ENCODE measurements at regions not wholly inside any gene's neighbourhood (a gene's known extent, or its start where the extent isn't known, plus 50 kb on each side); places are given as distances from the start of the nearest gene placed in this dataset.

DNA sequence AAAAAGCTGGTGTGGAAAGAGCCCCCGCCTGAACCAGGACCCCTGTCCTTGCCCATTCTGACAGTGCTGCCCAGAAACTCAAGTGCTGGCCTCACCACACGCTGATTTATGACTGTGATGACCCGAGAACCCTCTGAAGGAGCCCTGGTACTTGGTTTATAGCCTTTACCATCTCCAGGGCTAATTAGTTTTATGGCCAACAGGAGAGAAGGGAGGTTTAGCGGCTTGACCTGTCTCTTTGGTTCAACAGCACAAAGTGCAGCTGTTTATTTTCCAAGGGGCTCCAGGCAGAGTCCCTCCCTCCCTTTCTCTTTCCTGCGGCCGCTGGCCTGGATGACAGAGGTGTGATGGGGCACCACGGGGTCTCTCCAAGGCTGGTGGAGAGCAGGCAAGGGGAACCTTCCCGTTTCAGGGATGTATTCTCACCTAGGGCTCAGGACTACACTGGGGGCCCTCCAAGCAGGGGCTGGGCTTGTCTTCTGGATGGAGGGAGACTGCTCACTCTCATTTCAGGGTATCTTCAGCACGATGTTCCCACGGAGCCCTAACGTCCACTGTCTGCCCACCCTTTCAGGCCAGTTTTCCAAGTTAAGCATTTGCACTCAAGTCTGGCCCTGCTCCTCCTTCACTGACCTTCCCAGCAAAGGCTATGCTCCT lies 174.2 kb upstream of the GLI2 start:
- TF ChIP-seq, protein P1, sequence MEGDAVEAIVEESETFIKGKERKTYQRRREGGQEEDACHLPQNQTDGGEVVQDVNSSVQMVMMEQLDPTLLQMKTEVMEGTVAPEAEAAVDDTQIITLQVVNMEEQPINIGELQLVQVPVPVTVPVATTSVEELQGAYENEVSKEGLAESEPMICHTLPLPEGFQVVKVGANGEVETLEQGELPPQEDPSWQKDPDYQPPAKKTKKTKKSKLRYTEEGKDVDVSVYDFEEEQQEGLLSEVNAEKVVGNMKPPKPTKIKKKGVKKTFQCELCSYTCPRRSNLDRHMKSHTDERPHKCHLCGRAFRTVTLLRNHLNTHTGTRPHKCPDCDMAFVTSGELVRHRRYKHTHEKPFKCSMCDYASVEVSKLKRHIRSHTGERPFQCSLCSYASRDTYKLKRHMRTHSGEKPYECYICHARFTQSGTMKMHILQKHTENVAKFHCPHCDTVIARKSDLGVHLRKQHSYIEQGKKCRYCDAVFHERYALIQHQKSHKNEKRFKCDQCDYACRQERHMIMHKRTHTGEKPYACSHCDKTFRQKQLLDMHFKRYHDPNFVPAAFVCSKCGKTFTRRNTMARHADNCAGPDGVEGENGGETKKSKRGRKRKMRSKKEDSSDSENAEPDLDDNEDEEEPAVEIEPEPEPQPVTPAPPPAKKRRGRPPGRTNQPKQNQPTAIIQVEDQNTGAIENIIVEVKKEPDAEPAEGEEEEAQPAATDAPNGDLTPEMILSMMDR (conservative IDR thresholded peaks at IDR 0.05; ENCODE audit: low read depth, low read length) = no peak
- no peak for TF ChIP-seq EZH2 (IDR thresholded peaks at IDR 0.05; ENCODE audit: borderline replicate concordance, low read depth, low read length, poor library complexity, severe bottlenecking)
